ENCODE measurements at regions not wholly inside any gene's neighbourhood (a gene's known extent, or its start where the extent isn't known, plus 50 kb on each side); places are given as distances from the start of the nearest gene placed in this dataset.

DNA sequence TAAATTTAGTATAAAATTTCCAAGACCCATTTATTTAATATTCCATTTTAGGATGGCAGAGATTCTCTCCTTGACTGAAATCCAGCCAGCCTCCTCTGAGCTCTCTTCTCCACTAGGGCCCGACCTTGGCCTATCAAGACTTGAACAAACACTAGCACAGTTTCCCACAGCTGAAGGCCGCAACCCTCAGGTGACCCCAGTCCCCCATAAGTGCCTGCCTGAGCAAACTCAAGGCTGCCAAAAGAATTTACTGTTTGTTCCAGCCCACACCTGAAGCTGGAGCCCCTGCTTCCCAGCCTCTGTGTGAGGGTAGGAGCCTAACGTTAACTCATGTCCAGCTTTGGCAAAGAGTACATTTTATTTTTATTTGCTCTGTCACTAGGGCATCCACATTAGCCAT, 629.0 kb upstream of the ZFP42 start:
- no peaks in the 10 kb centered on the region for H3K9me3 ChIP-seq
- H3K27me3 ChIP-seq, result no peaks in the 10 kb centered on the region
- H3K4me1 ChIP-seq (ENCODE audit: control insufficient read depth in 1 of 2, insufficient read depth in 1 of 2, low read depth in 1 of 2, low read length in 1 of 2), result no peaks in the 10 kb centered on the region
- H3K36me3 ChIP-seq, result no peaks in the 10 kb centered on the region
- H3K4me3 ChIP-seq (ENCODE audit: low read depth in 1 of 2, low read length in 1 of 2), result no peak overlapping the region
- H3K27ac ChIP-seq, result no peak overlapping the region
- TF ChIP-seq, protein P1, sequence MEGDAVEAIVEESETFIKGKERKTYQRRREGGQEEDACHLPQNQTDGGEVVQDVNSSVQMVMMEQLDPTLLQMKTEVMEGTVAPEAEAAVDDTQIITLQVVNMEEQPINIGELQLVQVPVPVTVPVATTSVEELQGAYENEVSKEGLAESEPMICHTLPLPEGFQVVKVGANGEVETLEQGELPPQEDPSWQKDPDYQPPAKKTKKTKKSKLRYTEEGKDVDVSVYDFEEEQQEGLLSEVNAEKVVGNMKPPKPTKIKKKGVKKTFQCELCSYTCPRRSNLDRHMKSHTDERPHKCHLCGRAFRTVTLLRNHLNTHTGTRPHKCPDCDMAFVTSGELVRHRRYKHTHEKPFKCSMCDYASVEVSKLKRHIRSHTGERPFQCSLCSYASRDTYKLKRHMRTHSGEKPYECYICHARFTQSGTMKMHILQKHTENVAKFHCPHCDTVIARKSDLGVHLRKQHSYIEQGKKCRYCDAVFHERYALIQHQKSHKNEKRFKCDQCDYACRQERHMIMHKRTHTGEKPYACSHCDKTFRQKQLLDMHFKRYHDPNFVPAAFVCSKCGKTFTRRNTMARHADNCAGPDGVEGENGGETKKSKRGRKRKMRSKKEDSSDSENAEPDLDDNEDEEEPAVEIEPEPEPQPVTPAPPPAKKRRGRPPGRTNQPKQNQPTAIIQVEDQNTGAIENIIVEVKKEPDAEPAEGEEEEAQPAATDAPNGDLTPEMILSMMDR (IDR thresholded peaks at IDR 0.05), result no peak

DNA sequence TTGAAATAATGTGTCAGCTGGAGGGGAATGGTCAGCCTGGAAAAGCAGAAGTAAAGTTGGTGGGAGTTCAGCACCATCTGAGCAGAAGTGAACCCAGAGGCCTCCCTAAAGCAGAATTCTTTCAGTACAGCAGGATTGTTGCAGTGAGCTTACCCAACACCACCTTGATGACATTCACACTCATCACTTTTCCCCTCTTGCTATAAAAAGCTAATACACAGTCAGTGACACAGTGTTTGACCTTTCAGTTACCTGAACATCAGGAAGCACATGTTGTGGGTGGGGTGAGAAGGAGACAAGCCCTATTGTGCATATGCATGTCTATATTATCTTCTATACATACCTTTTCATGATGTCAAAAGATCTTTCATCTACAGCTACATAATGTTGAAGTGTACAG, 624.7 kb upstream of the ZFP42 start:
- Histone ChIP-seq H3K9me3 (no peaks in the 10 kb centered on the region), H3K4me1 (ENCODE audit: control insufficient read depth in 1 of 2, insufficient read depth in 1 of 2, low read depth in 1 of 2, low read length in 1 of 2) (no peaks in the 10 kb centered on the region), H3K27me3 (no peaks in the 10 kb centered on the region), H3K36me3 (no peaks in the 10 kb centered on the region), H3K27ac (no peak overlapping the region), H3K4me3 (ENCODE audit: low read depth in 1 of 2, low read length in 1 of 2) (no peak overlapping the region)
- TF ChIP-seq, protein P1 (IDR thresholded peaks at IDR 0.05), result no peak

DNA sequence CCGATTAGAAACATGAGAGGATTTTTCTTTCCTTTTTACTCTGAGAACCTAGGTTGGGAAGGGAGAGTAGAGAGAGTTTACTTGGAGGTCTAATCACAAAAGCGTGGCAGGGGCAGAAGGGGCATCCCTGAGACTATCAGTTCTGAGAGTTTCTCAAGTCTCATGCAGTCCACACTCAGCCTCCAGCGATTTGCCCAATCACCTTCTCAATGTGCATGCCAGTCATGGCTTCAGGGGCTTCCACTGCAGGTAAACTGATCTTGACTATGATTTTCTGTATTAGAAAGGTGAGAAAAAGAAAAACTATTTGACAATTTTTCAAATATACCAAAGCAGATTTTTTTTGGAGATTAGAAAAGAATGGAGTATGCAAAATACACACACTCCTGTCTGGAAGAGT, 617.1 kb upstream of the ZFP42 start:
- TF ChIP-seq, protein P1 (IDR thresholded peaks at IDR 0.05), result no peak
- H3K36me3 ChIP-seq, result no peaks in the 10 kb centered on the region
- no peak overlapping the region for H3K27ac ChIP-seq
- H3K27me3 ChIP-seq, result no peaks in the 10 kb centered on the region
- H3K9me3 ChIP-seq, result no peaks in the 10 kb centered on the region
- H3K4me1 ChIP-seq (ENCODE audit: control insufficient read depth in 1 of 2, insufficient read depth in 1 of 2, low read depth in 1 of 2, low read length in 1 of 2), result no peaks in the 10 kb centered on the region
- no peak overlapping the region for H3K4me3 ChIP-seq (ENCODE audit: low read depth in 1 of 2, low read length in 1 of 2)

DNA sequence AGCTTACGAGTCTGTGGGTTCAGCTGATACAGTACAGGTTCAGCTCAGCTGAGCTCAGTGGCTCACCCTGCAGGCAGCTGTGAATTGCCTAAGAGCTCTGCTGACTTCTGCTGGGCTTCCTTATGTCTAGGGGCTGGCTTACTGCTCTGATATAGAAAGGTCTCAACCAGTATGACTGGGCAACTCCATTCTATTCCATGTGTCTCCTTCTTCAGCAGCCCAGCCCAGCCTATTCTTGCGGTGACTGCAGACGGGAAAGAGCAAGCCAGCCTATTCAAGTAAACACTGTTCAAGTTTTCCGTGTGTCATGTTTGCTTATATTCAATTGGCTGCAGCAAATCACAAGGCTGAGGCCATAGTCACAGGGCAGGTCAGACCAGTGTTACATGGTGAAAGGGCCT, 615.4 kb upstream of the ZFP42 start:
- TF ChIP-seq, protein P1 (IDR thresholded peaks at IDR 0.05), result no peak
- no peaks in the 10 kb centered on the region for H3K36me3 ChIP-seq
- H3K9me3 ChIP-seq, result no peaks in the 10 kb centered on the region
- H3K27me3 ChIP-seq, result no peaks in the 10 kb centered on the region
- H3K4me1 ChIP-seq (ENCODE audit: control insufficient read depth in 1 of 2, insufficient read depth in 1 of 2, low read depth in 1 of 2, low read length in 1 of 2), result no peaks in the 10 kb centered on the region
- H3K27ac ChIP-seq, result no peak overlapping the region
- H3K4me3 ChIP-seq (ENCODE audit: low read depth in 1 of 2, low read length in 1 of 2), result no peak overlapping the region

DNA sequence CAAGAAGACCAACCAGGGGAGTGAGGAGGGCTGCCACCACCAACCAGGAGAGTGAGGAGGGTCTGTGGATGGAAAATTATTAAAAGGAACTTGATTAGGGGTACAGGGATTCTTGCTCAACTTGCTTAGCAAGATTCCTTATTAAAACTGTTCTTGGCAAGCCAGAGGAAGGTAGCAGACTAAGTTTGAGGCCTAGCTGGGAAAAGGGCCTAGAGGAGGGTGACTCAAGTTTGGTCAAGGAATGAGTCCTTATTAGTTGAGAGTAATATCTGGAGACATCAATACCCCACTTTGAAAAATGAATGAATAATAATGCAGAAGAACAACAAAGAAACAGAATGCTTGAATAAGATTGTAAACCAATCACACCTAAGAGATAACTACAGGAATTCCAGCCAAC, 612.4 kb upstream of the ZFP42 start:
- H3K4me1 ChIP-seq (ENCODE audit: control insufficient read depth in 1 of 2, insufficient read depth in 1 of 2, low read depth in 1 of 2, low read length in 1 of 2), result no peaks in the 10 kb centered on the region
- no peaks in the 10 kb centered on the region for H3K36me3 ChIP-seq
- TF ChIP-seq, protein P1 (IDR thresholded peaks at IDR 0.05), result no peak
- H3K27ac ChIP-seq, result no peak overlapping the region
- H3K9me3 ChIP-seq, result no peaks in the 10 kb centered on the region
- H3K27me3 ChIP-seq, result no peaks in the 10 kb centered on the region
- no peak overlapping the region for H3K4me3 ChIP-seq (ENCODE audit: low read depth in 1 of 2, low read length in 1 of 2)

DNA sequence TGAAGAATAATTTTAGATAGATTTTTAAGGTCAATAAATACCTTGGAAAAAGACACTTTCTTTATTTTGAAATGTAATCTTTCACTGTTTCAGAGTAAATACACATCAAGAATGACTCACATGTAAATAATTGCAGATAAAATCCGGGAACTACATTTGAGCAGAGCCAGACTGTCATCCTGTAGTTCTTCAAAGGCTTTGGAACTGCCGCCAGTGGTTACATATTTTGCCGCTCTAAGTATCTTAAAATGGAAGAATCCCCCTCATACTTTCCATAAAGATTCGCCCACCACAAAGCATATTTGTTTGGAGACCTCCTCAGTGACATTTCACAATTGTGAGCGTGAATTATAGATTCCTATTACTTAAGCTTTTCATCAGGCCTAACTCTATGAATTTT, 607.8 kb upstream of the ZFP42 start:
- Histone ChIP-seq H3K27ac (no peak overlapping the region), H3K27me3 (no peaks in the 10 kb centered on the region), H3K9me3 (no peaks in the 10 kb centered on the region), H3K36me3 (no peaks in the 10 kb centered on the region), H3K4me1 (ENCODE audit: control insufficient read depth in 1 of 2, insufficient read depth in 1 of 2, low read depth in 1 of 2, low read length in 1 of 2) (no peaks in the 10 kb centered on the region), H3K4me3 (ENCODE audit: low read depth in 1 of 2, low read length in 1 of 2) (no peak overlapping the region)
- TF ChIP-seq, protein P1 (IDR thresholded peaks at IDR 0.05), result no peak

All from neutrophil (primary cell).